ENCODE measurements at regions not wholly inside any gene's neighbourhood (a gene's known extent, or its start where the extent isn't known, plus 50 kb on each side); places are given as distances from the start of the nearest gene placed in this dataset.
"Not testable (repeated sequence)": the region's sequence is repeated elsewhere in the genome, so short reads cannot be mapped to it uniquely, and the experiment has no call there.

GRCh38 chrX:84747516-84747915, 245.3 kb upstream of the HDX start:
- TF ChIP-seq CTCF (IDR thresholded peaks at IDR 0.05) = no peak
- H3K4me1 Mint-ChIP-seq (ENCODE audit: low read depth) = no peaks in the 10 kb centered on the region
- no peaks in the 10 kb centered on the region for H3K36me3 Mint-ChIP-seq (ENCODE audit: low read depth)
- POLR2A ChIA-PET = no interaction called here
- no peak overlapping the region for H3K4me3 Mint-ChIP-seq
- CTCF ChIA-PET = no interaction called here
- no peaks in the 10 kb centered on the region for H3K27me3 Mint-ChIP-seq
- no peak overlapping the region for H3K27ac Mint-ChIP-seq
- intact Hi-C loops (cut with micrococcal nuclease) = no loop called here
- DNase-seq = no peak
- no peak for ATAC-seq
- H3K9me3 Mint-ChIP-seq = no peaks in the 10 kb centered on the region

- ChIA-PET CTCF (no interaction called here), POLR2A (no interaction called here)
- DNase-seq = no peak
- Mint-ChIP-seq H3K9me3 (no peaks in the 10 kb centered on the region), H3K4me3 (no peak overlapping the region), H3K4me1 (ENCODE audit: low read depth) (no peaks in the 10 kb centered on the region), H3K27me3 (no peaks in the 10 kb centered on the region), H3K36me3 (ENCODE audit: low read depth) (no peaks in the 10 kb centered on the region), H3K27ac (no peak overlapping the region)
- intact Hi-C loops (cut with micrococcal nuclease) = no loop called here
- ATAC-seq = no peak
- TF ChIP-seq CTCF (IDR thresholded peaks at IDR 0.05) = no peak
Measured at GRCh38 chrX:84748965-84749656, 246.9 kb upstream of the HDX start.

GRCh38 chrX:84760560-84760959, 243.1 kb upstream of the APOOL start:
- ATAC-seq = no peak
- ChIA-PET POLR2A (no interaction called here), CTCF (no interaction called here)
- TF ChIP-seq CTCF (IDR thresholded peaks at IDR 0.05) = no peak
- Mint-ChIP-seq H3K9me3 (no peaks in the 10 kb centered on the region), H3K36me3 (ENCODE audit: low read depth) (no peaks in the 10 kb centered on the region), H3K27me3 (no peaks in the 10 kb centered on the region), H3K4me1 (ENCODE audit: low read depth) (no peaks in the 10 kb centered on the region), H3K4me3 (no peak overlapping the region), H3K27ac (no peak overlapping the region)
- intact Hi-C loops (cut with micrococcal nuclease) = no loop called here
- DNase-seq = no peak

- Mint-ChIP-seq H3K9me3 (no peaks in the 10 kb centered on the region), H3K36me3 (ENCODE audit: low read depth) (no peaks in the 10 kb centered on the region), H3K27ac (no peak overlapping the region), H3K4me1 (ENCODE audit: low read depth) (no peaks in the 10 kb centered on the region), H3K27me3 (no peaks in the 10 kb centered on the region), H3K4me3 (no peak overlapping the region)
- intact Hi-C loops (cut with micrococcal nuclease) = no loop called here
- ChIA-PET CTCF (no interaction called here), POLR2A (no interaction called here)
- no peak for DNase-seq
- TF ChIP-seq CTCF (IDR thresholded peaks at IDR 0.05) = no peak
- ATAC-seq = no peak
Measured at GRCh38 chrX:84796321-84796720, 207.4 kb upstream of the APOOL start.

GRCh38 chrX:84830836-84831235, 172.8 kb upstream of the APOOL start:
- Mint-ChIP-seq H3K27ac (no peak overlapping the region), H3K4me1 (ENCODE audit: low read depth) (no peaks in the 10 kb centered on the region), H3K36me3 (ENCODE audit: low read depth) (no peaks in the 10 kb centered on the region), H3K27me3 (no peaks in the 10 kb centered on the region), H3K4me3 (no peak overlapping the region), H3K9me3 (no peaks in the 10 kb centered on the region)
- ChIA-PET CTCF (no interaction called here), POLR2A (no interaction called here)
- ATAC-seq (no peak), DNase-seq (no peak)
- intact Hi-C loops (cut with micrococcal nuclease) = no loop called here
- TF ChIP-seq CTCF (IDR thresholded peaks at IDR 0.05) = no peak

- CTCF ChIA-PET; H3K27me3 Mint-ChIP-seq; POLR2A ChIA-PET; intact Hi-C loops (cut with micrococcal nuclease); ATAC-seq; H3K9me3 Mint-ChIP-seq; H3K27ac Mint-ChIP-seq; H3K36me3 Mint-ChIP-seq (ENCODE audit: low read depth); DNase-seq; H3K4me1 Mint-ChIP-seq (ENCODE audit: low read depth); H3K4me3 Mint-ChIP-seq: not testable (repeated sequence)
Measured at GRCh38 chrX:84846541-84846940, 157.1 kb upstream of the APOOL start.

- DNase-seq; intact Hi-C loops (cut with micrococcal nuclease); H3K36me3 Mint-ChIP-seq (ENCODE audit: low read depth); H3K27me3 Mint-ChIP-seq; H3K4me3 Mint-ChIP-seq; H3K27ac Mint-ChIP-seq; CTCF ChIA-PET; ATAC-seq; POLR2A ChIA-PET; H3K9me3 Mint-ChIP-seq; H3K4me1 Mint-ChIP-seq (ENCODE audit: low read depth): not testable (repeated sequence)
Measured at GRCh38 chrX:84851183-84851582, 152.5 kb upstream of the APOOL start.

- POLR2A ChIA-PET; H3K9me3 Mint-ChIP-seq; intact Hi-C loops (cut with micrococcal nuclease); DNase-seq; H3K27me3 Mint-ChIP-seq; H3K27ac Mint-ChIP-seq; ATAC-seq; H3K4me1 Mint-ChIP-seq (ENCODE audit: low read depth); H3K36me3 Mint-ChIP-seq (ENCODE audit: low read depth); CTCF ChIA-PET; H3K4me3 Mint-ChIP-seq: not testable (repeated sequence)
Measured at GRCh38 chrX:84856791-84857190, 146.9 kb upstream of the APOOL start.
